MV-4-11 (cell line): ENCODE measurements at regions not wholly inside any gene's neighbourhood (a gene's known extent, or its start where the extent isn't known, plus 50 kb on each side); places are given as distances from the start of the nearest gene placed in this dataset.
"Not testable (repeated sequence)": the region's sequence is repeated elsewhere in the genome, so short reads cannot be mapped to it uniquely, and the experiment has no call there.

Experiments
- DNase-seq: peaks from one replicate; lab custom pipeline; 2025; lab: John Stamatoyannopoulos, UW

DNA sequence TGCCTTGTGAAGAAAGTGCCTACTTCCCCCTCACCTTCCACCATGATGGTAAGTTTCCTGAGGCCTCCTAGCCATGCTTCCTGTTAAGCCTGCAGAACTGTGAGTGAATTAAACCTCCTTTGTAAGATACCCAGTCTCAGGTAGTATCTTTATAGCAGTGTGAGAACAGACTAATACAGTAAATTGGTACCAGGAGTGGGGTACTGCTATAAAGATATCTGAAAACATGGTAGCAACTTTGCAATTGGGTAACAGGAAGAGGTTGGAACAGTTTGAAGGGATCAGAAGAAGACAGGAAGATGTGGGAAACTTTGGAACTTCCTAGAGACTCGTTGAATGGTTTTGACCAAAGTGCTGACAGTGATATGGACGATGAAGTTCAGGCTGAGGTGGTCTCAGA is 550.3 kb upstream of the ADAMTS5 start:
- DNase-seq: not testable (repeated sequence)

DNA sequence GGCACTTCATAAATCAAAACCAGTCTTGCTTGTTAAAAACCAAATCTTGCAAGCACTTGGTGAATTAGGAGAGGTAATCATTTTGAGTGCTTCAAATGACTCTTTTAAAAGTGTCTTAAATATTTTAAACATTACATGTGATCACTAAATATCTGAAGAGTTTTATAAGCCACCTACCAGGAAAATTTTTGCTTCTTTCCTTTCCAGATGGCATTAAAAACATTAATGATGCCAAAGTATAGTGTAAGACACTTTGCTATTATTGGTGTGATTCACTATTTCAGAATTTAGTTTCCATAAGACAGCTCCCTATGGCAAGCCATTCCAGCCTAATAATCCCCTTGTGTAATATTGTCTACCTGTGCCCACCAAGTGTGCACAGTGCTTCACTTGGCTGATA is 548.8 kb upstream of the ADAMTS5 start:
- DNase-seq: no peak

DNA sequence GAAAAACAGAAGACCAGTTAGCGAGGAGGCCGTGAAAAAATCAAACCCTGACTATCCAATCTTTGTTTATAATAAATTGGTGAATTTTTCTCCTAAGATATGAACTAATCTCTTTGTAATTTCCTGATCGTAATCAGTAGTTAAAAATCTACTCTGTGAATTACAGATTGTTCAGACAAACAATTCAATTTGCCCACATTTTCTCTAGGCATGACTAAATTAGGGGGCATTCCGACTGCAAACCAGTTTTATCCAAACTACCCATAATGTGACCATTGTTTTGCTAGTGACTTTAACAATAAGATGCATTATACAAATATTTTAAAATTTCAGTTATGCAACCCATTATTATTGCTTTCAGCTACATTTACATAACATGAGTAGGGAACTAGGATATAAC is 546.9 kb upstream of the ADAMTS5 start:
- DNase-seq: no peak

DNA sequence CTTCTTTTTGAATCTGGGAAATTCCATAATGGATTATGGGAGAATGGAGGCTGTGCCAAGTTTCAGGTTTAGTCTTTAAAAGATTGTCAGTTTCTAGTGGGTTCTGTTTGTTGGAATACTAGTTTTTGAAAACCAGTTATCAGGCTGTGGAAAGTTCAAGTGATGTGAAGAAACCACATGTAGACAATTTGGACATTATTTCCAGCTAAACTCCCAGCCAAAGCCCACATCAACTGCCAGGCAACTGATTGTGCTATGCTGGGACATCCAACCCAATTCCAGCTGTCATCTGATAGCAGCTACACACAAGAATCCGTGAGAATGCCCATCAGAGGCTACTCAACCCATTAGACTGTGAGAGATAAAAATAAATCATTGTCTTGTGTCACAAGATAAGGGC is 546.1 kb upstream of the ADAMTS5 start:
- no peak for DNase-seq

DNA sequence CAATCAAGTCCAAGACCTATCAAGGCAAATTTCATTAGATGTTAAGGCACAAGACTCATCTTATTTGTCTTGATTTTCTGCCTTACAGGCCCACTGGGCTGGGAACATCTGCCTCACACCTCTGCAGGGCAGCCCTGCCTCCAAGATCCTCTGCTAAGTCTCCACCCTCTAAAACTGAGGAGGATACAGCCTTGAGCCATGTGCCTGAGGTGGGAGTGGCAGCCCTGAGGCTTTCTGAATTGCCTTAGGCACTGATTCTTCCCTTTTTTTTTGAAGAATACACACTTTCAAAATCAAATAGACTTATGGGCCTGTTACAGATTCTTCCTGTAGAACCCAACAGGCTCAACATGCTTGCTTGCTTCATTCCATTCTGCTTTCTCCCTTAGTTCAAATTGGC is 544.3 kb upstream of the ADAMTS5 start:
- DNase-seq: no peak

DNA sequence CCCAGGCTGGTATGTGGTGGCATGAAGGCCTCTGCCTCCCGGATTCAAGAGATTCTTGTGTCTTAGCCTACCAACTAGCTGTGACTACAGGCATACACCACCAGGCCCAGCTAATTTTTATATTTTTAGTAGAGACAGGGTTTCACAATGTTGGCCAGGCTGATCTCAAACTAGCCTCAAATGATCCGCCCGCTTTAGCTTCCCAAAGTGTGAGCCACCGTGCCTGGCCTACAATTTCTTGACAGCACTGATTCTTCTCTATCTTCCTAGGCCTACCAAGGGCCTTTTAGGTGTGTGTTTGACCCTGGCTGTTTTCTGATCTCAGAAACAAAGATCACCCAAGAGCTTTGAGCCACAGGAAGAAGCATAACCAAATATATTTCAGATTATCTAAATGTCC is 540.8 kb upstream of the ADAMTS5 start:
- DNase-seq: no peak

- DNase-seq: no peak
Observed at GRCh38 chr21:27505516-27505915, 538.6 kb upstream of the ADAMTS5 start.

DNA sequence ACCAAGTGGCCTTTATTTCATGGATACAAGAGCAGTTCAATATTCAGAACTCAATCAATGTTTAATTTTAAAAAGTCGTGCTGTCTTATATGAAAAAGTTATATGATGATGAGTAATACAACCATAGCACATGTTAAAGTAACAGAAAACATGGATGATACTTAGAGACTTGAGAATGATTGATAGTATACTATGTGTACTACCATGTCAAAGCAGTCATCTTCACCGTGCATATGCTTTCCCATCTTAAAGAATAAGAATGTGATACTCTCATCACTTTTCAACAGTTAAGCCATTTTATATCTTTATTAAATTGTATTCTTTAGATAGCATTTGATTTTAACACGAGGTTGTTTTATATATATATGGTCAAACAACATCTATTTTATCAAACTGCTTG is 535.9 kb upstream of the ADAMTS5 start:
- DNase-seq: no peak

DNA sequence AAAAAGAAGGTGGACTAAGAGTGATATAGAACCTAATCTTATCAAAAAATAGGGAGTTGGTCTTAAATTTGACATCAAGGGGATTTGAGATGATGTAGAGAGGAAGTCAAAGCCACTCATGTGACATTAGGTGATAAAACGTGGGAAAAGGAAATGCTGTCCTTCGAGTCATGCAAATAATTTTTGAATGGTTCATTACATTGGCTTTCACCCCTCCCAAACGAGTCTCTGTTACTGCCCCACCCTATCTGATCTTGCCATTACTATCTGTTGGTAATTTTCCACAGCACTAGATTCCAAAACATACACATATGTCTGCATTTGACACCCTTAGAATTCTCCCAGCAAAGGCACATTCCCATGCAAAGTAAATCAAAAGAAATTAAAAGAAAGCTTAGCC is 531.1 kb upstream of the ADAMTS5 start:
- no peak for DNase-seq

- no peak for DNase-seq
Observed at GRCh38 chr21:27495836-27496235, 528.9 kb upstream of the ADAMTS5 start.

GRCh38 chr21:27493542-27493941 is 526.7 kb upstream of the ADAMTS5 start:
- DNase-seq: no peak

- no peak for DNase-seq
Observed at GRCh38 chr21:27487676-27488075, 520.8 kb upstream of the ADAMTS5 start.

GRCh38 chr21:27480841-27481261 is 514.0 kb upstream of the ADAMTS5 start:
- DNase-seq: no peak

GRCh38 chr21:27477296-27477695 is 510.4 kb upstream of the ADAMTS5 start:
- no peak for DNase-seq

DNA sequence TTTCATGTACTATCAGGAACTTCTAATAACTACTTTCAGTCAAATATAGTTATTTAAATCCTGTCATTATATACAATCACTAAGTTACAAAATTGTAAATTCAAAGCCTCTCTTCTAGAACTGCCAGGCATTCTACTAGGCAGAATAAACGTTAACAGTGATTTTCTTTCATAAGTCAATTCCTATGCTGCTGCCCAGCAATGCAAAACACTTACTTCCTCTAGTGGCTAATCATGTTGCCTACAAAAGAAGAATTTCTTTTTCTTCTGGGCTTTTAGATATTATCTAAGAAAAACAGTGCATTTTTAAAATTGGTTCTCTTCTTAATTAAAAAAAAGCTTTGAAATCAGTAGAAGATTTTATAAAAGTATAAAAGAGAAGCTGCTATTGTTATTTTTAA is 509.8 kb upstream of the ADAMTS5 start:
- peak; percentile 3 for DNase-seq

GRCh38 chr21:27475363-27475955 is 508.6 kb upstream of the ADAMTS5 start:
- DNase-seq: no peak

GRCh38 chr21:27467366-27467765 is 500.5 kb upstream of the ADAMTS5 start:
- DNase-seq: no peak

GRCh38 chr21:27466140-27466539 is 499.3 kb upstream of the ADAMTS5 start:
- no peak for DNase-seq

- DNase-seq: no peak
Observed at GRCh38 chr21:27464648-27465047, 497.8 kb upstream of the ADAMTS5 start.

- DNase-seq: no peak
Observed at GRCh38 chr21:27462726-27463125, 495.8 kb upstream of the ADAMTS5 start.

DNA sequence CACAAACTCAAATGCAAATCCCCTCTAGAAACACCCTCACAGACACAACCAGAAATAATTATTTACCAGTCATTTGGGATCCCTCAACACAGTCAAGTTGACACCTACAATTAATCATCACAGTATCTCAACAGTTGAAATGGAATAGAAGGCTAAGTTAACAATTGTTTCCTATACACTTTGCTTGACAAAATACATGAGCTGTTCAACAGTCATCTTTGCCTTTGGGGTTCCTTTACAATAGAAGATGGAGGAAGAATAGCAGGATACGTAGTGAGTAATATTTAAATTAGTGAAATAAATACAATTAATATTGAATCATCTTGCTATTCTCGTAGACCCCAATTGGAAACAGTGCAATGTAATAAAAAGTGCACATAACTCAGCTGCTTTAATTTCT is 487.3 kb upstream of the ADAMTS5 start:
- no peak for DNase-seq

- DNase-seq: no peak
Observed at GRCh38 chr21:27451116-27451515, 484.2 kb upstream of the ADAMTS5 start.

- no peak for DNase-seq
Observed at GRCh38 chr21:27450216-27450615, 483.3 kb upstream of the ADAMTS5 start.

- no peak for DNase-seq
Observed at GRCh38 chr21:27448960-27449359, 482.1 kb upstream of the ADAMTS5 start.

DNA sequence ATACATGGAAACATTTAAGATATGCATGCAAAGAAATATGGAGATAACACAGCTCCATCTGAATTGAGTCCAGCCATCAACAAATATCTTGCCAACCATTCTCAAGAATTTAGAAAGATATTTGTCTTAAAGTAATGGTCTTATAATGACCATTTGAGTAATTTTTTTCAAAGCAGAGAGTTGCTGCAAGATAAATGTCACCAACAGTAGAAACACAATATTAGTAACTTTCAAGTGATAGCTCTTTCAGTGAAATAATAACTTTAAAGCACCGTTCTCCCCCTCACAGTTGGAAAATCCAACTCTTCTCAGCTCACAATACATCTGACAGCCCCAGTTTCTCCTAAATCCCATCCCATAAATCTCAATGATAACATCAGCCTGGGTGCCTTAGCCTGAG is 481.0 kb upstream of the ADAMTS5 start:
- DNase-seq: no peak
